ENCODE measurements at regions not wholly inside any gene's neighbourhood (a gene's known extent, or its start where the extent isn't known, plus 50 kb on each side); places are given as distances from the start of the nearest gene placed in this dataset.

DNA sequence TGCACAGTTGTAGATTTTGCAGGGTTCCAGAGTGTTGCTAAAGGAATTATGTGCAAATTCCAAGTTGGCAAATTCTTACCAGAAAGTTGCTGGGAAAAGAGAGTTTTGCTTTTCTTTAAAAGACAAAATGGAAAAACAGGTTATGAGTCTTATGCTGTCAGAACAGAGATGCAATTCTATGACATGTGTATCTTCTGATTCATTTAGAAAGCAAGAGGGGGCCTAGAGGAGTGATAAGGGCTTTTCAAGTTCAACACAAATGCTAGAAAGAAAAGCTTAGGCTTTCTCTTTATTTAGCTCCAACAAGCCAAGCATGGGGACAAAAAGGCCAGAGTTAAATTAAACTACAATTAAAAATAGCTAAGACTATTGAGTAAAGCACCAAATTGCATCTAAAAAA, 72.4 kb upstream of the GATB start:
- TF ChIP-seq, protein P1, sequence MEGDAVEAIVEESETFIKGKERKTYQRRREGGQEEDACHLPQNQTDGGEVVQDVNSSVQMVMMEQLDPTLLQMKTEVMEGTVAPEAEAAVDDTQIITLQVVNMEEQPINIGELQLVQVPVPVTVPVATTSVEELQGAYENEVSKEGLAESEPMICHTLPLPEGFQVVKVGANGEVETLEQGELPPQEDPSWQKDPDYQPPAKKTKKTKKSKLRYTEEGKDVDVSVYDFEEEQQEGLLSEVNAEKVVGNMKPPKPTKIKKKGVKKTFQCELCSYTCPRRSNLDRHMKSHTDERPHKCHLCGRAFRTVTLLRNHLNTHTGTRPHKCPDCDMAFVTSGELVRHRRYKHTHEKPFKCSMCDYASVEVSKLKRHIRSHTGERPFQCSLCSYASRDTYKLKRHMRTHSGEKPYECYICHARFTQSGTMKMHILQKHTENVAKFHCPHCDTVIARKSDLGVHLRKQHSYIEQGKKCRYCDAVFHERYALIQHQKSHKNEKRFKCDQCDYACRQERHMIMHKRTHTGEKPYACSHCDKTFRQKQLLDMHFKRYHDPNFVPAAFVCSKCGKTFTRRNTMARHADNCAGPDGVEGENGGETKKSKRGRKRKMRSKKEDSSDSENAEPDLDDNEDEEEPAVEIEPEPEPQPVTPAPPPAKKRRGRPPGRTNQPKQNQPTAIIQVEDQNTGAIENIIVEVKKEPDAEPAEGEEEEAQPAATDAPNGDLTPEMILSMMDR (IDR thresholded peaks at IDR 0.05), result no peak
- TF ChIP-seq ZFX (IDR thresholded peaks at IDR 0.05; ENCODE audit: borderline replicate concordance), result no peak
- no peak overlapping the region for H3K27ac ChIP-seq

DNA sequence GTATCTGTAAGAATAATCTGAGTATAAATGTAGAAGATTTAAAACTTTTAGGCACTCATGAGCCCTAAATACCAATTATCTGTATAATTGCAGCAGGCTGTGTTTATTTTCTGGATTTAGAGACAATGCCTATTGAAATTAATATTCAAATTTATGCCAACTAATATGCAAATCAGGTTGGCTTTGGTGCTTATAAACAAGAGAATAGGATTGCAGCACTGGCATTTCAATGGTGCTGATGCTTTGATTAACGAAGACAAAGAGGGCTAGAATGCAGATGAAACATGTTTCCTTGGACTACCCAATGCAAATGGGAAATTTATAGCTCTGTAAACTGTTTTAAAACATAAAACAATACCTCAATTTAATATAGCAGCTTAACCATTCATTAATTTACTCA, 70.7 kb upstream of the GATB start:
- H3K27ac ChIP-seq, result no peak overlapping the region
- no peak for TF ChIP-seq ZFX (IDR thresholded peaks at IDR 0.05; ENCODE audit: borderline replicate concordance)
- TF ChIP-seq, protein P1 (IDR thresholded peaks at IDR 0.05), result no peak

DNA sequence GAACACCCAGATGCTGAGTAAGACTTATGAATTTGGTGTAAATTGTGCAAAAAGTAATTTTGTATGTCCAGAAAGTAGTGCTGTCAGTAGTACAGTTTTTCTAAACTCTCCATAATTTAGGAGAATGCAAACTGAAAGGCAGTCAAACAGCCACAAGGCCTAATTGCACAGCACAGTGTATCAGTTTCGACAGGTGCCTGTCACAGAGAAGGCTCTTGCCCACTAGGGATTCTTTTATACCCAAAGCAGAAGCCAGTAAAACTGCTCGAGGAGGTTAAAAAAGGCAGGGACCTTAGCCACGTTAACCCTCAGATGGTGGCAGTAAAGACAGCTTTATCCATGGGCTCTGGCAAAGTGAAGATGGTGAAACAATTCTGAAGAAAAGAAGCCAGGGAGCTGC, 69.4 kb upstream of the GATB start:
- TF ChIP-seq, protein P1 (IDR thresholded peaks at IDR 0.05), result no peak
- TF ChIP-seq ZFX (IDR thresholded peaks at IDR 0.05; ENCODE audit: borderline replicate concordance), result no peak
- H3K27ac ChIP-seq, result no peak overlapping the region

DNA sequence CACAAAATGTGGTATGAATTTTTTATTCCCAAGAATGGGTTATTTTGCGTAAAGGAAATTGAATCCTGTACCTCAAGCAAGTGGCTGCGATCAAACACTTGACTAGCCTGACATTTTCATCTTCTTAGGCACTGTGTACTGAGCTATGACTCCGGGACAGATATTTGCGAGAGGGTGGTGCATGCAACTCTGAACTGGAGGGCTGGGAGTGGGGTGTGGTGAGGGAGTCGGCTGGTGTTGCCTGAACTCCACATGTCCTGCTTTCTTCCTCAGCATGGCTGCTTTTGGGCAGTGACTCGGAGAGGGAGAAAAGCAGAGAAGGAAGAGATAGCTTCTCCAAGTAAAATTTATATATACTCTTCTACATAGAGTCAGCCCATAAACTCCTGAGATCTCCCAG, 68.5 kb upstream of the GATB start:
- TF ChIP-seq ZFX (IDR thresholded peaks at IDR 0.05; ENCODE audit: borderline replicate concordance), result no peak
- TF ChIP-seq, protein P1 (IDR thresholded peaks at IDR 0.05), result no peak
- H3K27ac ChIP-seq, result no peak overlapping the region

DNA sequence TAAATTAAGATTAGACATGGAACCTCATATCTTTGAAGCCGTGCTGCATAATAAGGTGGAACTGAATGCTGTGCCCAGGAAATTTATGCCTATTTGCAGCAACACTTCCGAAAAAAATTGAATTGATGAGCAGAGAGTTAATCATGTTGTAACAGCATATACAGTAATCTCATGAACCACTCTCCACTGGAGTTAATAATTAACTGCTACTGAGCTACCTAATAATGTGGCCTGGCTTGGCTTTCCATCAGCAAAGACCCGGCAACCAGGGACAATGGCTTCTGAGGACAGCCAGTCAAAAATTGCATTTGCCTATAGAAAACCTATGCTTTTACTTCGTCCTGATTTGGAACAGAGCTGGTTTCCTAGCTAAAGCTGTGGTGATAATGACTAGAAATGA, 63.8 kb upstream of the GATB start:
- no peak for TF ChIP-seq ZFX (IDR thresholded peaks at IDR 0.05; ENCODE audit: borderline replicate concordance)
- TF ChIP-seq, protein P1 (IDR thresholded peaks at IDR 0.05), result no peak
- H3K27ac ChIP-seq, result peak overlapping the region; percentile 39

DNA sequence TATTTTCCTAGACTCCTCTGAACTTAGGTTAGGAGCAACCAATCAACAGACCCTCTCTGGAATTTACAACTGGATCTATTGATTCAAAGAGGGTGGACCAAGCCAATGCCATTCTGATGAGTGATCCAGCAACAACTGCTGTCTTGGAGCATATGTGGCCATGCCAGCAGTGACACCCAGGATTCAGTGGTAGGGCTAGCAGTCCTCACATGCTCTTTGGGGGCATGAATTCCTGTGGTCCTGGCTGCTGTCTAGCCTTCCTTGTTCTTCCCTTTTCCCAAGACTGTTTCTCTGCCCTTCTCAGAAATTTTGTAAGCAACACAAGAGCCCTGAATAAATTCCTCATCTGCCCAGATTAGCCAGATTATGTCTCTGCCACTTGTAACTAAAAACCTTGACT, 61.5 kb upstream of the GATB start:
- TF ChIP-seq, protein P1 (IDR thresholded peaks at IDR 0.05), result no peak
- no peak for TF ChIP-seq ZFX (IDR thresholded peaks at IDR 0.05; ENCODE audit: borderline replicate concordance)
- no peak overlapping the region for H3K27ac ChIP-seq

DNA sequence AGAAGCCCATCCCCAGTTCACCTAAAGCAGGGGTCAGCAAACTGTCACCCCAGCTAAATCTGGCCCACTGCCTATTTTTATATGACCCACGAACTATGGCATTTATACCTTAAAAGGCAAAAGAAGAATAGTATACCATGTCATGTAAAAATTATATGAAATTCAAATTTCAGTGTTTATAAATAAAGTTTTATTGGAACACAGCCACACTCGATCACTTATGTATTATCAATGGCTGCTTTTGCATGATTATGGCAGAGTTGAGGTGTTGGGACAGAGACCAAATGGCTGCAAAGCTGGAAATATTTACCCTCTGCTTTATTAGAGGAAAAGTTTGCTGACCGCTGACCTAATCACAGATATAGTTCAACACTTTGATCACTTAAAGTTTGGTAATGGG, 59.2 kb upstream of the GATB start:
- no peak overlapping the region for H3K27ac ChIP-seq
- TF ChIP-seq, protein P1 (IDR thresholded peaks at IDR 0.05), result no peak
- TF ChIP-seq ZFX (IDR thresholded peaks at IDR 0.05; ENCODE audit: borderline replicate concordance), result no peak

All from 22Rv1 (cell line).